GM11168 (cell line): ENCODE measurements at regions not wholly inside any gene's neighbourhood (a gene's known extent, or its start where the extent isn't known, plus 50 kb on each side); places are given as distances from the start of the nearest gene placed in this dataset.

Experiments used
- in situ Hi-C: fragments of 300-500 bp; cut with MboI; formaldehyde crosslinking; loops from one replicate; pipeline ENCODE4 v1.12.0; 2022; ENCODE audit warnings: low sequenced_read_pairs; ENCODE audit not compliant: unreplicated experiment

GRCh38 chr10:125363791-125364190 is 203.4 kb upstream of the CTBP2 start:
- in situ Hi-C loops: no loop called here

GRCh38 chr10:125362950-125363349 is 202.6 kb upstream of the CTBP2 start:
- in situ Hi-C loops: no loop called here

- in situ Hi-C loops: no loop called here
These were observed 199.0 kb upstream of the CTBP2 start for GRCh38 chr10:125359401-125359800.

GRCh38 chr10:125355657-125356056 is 195.3 kb upstream of the CTBP2 start:
- in situ Hi-C loops: no loop called here

GRCh38 chr10:125350519-125350918 is 190.2 kb upstream of the CTBP2 start:
- in situ Hi-C loops: no loop called here

GRCh38 chr10:125348536-125348935 is 188.2 kb upstream of the CTBP2 start:
- in situ Hi-C loops: loop anchor here (10.0 kb wide), 1 partner anchor 304 kb away; no protein-coding TSS in a partner anchor

GRCh38 chr10:125344573-125345171 is 184.3 kb upstream of the CTBP2 start:
- in situ Hi-C loops: loop anchor here (10.0 kb wide), 1 partner anchor 300 kb away; no protein-coding TSS in a partner anchor

- in situ Hi-C loops: loop anchor here (10.0 kb wide), 1 partner anchor 299 kb away; no protein-coding TSS in a partner anchor
These were observed 183.6 kb upstream of the CTBP2 start for GRCh38 chr10:125343983-125344382.

- in situ Hi-C loops: loop anchor here (10.0 kb wide), 1 partner anchor 299 kb away; no protein-coding TSS in a partner anchor
These were observed 183.0 kb upstream of the CTBP2 start for GRCh38 chr10:125343118-125343925.

- in situ Hi-C loops: loop anchor here (10.0 kb wide), 1 partner anchor 297 kb away; no protein-coding TSS in a partner anchor
These were observed 181.2 kb upstream of the CTBP2 start for GRCh38 chr10:125341611-125342010.

- in situ Hi-C loops: loop anchor here (10.0 kb wide), 1 partner anchor 296 kb away; no protein-coding TSS in a partner anchor
These were observed 180.5 kb upstream of the CTBP2 start for GRCh38 chr10:125340903-125341302.

GRCh38 chr10:125337510-125337909 is 177.1 kb upstream of the CTBP2 start:
- in situ Hi-C loops: no loop called here

- in situ Hi-C loops: no loop called here
These were observed 174.2 kb upstream of the CTBP2 start for GRCh38 chr10:125334545-125334944.

GRCh38 chr10:125333769-125334168 is 173.4 kb upstream of the CTBP2 start:
- in situ Hi-C loops: no loop called here

- in situ Hi-C loops: no loop called here
These were observed 172.8 kb upstream of the CTBP2 start for GRCh38 chr10:125333209-125333591.

GRCh38 chr10:125332548-125333208 is 172.3 kb upstream of the CTBP2 start:
- in situ Hi-C loops: no loop called here

- in situ Hi-C loops: no loop called here
These were observed 170.7 kb upstream of the CTBP2 start for GRCh38 chr10:125331056-125331455.

- in situ Hi-C loops: no loop called here
These were observed 168.7 kb upstream of the CTBP2 start for GRCh38 chr10:125329056-125329455.

GRCh38 chr10:125325326-125325725 is 165.0 kb upstream of the CTBP2 start:
- in situ Hi-C loops: no loop called here

- in situ Hi-C loops: no loop called here
These were observed 156.1 kb upstream of the CTBP2 start for GRCh38 chr10:125316436-125316835.

- in situ Hi-C loops: no loop called here
These were observed 140.6 kb upstream of the CTBP2 start for GRCh38 chr10:125300937-125301336.
